ENCODE measurements at regions not wholly inside any gene's neighbourhood (a gene's known extent, or its start where the extent isn't known, plus 50 kb on each side); places are given as distances from the start of the nearest gene placed in this dataset.
A peak's percentile ranks its signal among the peaks of the same experiment; 100 is the strongest.

DNA sequence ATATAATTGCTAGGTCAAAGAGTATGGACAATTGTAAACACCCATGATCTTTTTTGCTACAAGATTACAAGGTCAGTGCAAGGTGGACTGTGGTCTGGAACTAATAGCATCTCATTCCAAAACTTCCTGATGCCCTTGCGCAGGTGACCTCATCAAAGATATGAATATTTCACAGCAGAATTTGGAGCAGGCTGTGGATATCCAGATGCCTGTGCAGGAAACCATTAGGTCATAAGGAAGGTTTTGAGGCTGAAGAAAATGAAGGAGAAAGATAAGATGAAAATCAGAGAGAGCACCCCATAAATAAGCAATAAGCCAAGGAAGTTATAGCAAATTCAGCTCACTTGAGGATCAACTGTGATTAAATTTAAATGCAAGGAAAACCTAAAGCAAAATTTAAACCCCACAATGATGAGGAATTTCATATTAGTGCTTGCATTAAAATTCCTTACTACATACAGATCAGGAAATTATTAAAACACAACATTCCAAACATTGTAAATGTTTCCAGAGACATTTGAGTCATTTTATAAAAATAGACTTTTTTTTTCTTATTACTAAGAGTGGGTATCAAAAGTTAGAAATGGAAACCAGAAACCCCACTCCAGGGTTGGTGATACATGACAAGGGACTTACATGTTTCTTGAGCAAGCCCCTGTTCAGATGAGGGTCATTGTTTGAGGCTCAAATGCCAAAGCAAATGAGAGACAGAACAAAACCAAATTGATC lies 100.7 kb upstream of the FAM9C start:
- peaks cover 4% of the 10 kb centered on the region for H3K4me1 Mint-ChIP-seq (ENCODE audit: low read depth)
- no peak overlapping the region for H3K4me3 Mint-ChIP-seq
- H3K36me3 Mint-ChIP-seq (ENCODE audit: insufficient read depth in 2 of 2) = peaks cover 3 to 11% of the 10 kb centered on the region in 2 donors
- peaks cover 1 to 8% of the 10 kb centered on the region in 2 donors for H3K9me3 Mint-ChIP-seq
- H3K27ac Mint-ChIP-seq = no peak overlapping the region
- no peak for ATAC-seq (replicated peaks in 1 of 2)
- H3K27me3 Mint-ChIP-seq (ENCODE audit: low read depth) = peaks cover 6% of the 10 kb centered on the region
- DNase-seq = no peak

DNA sequence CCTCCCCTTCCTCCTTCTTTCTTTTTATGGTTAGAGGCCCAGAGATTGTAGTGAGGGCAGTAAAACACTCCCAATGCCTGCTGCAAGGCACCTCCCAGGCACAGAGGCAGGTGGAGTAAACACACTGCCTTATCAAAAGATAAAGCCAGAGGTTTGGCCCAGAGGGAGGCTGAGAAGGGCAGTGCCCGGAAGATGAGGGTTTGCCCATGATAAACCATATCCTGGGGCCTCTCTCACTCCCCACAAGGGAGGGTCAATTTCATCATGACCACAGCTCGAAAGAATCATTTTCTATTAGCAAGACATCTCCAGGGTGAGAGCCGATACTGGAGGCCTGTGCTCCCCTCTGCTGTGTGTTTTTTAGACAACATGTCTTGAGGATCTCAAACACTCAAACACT lies 98.5 kb upstream of the FAM9C start:
- no peak overlapping the region for H3K4me3 Mint-ChIP-seq
- peaks cover 4% of the 10 kb centered on the region for H3K4me1 Mint-ChIP-seq (ENCODE audit: low read depth)
- ATAC-seq (replicated peaks in 1 of 2) (no peak), DNase-seq (no peak)
- peaks cover 6% of the 10 kb centered on the region for H3K27me3 Mint-ChIP-seq (ENCODE audit: low read depth)
- no peak overlapping the region for H3K27ac Mint-ChIP-seq
- H3K9me3 Mint-ChIP-seq = peaks cover 1 to 8% of the 10 kb centered on the region in 2 donors
- peaks cover 3 to 13% of the 10 kb centered on the region in 2 donors for H3K36me3 Mint-ChIP-seq (ENCODE audit: insufficient read depth in 2 of 2)

DNA sequence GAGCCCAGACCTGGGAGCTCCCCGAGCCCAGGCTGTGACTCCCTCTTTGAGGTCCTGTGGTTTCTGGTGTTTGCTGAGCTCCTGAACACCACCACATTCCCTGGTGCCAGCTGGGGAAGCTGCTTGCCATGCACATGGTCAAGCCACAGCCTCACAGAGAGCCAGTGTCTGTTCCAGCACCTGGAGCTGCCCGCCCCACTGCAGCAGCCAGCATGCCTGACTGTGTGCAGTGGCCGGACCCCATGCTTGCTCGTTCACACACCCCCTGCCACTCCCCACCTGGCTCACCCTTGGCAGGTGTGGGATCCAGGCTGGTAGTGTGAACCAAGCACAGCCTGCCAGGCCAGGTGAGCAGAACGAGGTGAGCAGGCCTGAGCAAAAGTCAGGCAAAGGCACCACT lies 95.6 kb upstream of the FAM9C start:
- Mint-ChIP-seq H3K27me3 (ENCODE audit: low read depth) (peaks cover 5% of the 10 kb centered on the region), H3K9me3 (peaks cover 1 to 4% of the 10 kb centered on the region in 2 donors), H3K4me3 (no peak overlapping the region), H3K36me3 (ENCODE audit: insufficient read depth in 2 of 2) (peaks cover 0 to 7% of the 10 kb centered on the region in 2 donors), H3K27ac (no peak overlapping the region), H3K4me1 (ENCODE audit: low read depth) (peaks cover 4% of the 10 kb centered on the region)
- no peak for ATAC-seq (replicated peaks in 1 of 2)
- DNase-seq = no peak

DNA sequence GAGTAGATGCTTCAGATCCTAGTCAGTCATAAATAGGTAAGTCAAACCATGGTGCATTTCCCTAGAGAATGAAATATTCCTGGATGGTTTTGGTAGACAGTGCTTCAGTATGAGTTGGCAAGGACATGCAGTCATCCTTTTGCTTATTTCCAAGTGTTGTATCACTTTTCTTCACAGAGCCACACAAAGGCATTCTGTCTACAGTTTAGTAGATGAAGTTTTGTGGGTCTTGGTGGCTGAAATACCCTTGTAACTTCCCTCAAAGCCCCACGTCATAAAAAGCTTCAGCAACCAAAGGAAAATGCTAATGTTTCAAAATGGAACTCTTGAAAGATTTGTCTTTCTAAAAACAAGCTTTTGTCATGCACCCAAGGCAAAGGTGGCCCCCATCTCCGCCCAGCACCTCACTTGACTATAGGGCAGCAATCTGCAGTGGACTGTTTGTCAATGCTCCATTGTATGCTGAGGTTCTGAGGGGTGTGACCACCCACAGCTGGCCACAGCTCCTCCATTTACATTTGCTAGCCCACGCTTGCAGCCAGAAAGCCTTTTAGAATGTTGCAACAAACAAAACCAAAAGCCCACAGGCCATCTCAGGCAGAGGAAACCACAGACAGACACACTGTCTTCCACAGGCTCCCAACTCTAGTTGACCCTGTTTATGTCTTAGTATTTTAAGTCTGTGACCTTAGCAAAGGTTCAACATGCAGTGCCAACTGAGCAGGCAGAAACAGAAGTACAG lies 87.1 kb upstream of the FAM9C start:
- DNase-seq = peak in 1 of 2 donors; percentile 2
- H3K4me1 Mint-ChIP-seq (ENCODE audit: low read depth) = peaks cover 13% of the 10 kb centered on the region
- H3K27me3 Mint-ChIP-seq (ENCODE audit: low read depth) = peaks cover 18% of the 10 kb centered on the region
- peaks cover 0 to 1% of the 10 kb centered on the region in 2 donors for H3K9me3 Mint-ChIP-seq
- peak overlapping the region; percentile 16 to 36 for H3K4me3 Mint-ChIP-seq
- no peak overlapping the region for H3K27ac Mint-ChIP-seq
- peaks cover 0 to 4% of the 10 kb centered on the region in 2 donors for H3K36me3 Mint-ChIP-seq (ENCODE audit: insufficient read depth in 2 of 2)
- peak in 1 of 2 donors; percentile 60 for ATAC-seq (replicated peaks in 1 of 2)

DNA sequence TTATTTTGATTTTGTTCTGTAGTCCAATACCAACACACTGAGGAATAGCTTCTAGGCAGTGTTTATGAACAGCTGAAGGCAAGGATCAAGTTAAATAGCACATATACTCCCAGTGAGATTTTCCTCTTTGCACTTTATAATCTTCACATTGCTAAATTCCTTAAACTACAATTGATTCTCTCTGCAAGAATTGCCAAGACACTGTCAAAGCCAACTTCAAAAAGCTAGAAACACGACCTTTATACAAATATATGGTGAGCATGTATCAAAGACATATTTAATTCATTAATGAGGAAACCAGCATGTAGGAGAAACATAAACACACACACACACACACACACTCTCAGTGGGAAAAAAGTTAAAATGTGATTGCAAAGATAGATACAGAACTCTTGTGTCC lies 86.4 kb upstream of the FAM9C start:
- peaks cover 14% of the 10 kb centered on the region for H3K4me1 Mint-ChIP-seq (ENCODE audit: low read depth)
- peaks cover 19% of the 10 kb centered on the region for H3K27me3 Mint-ChIP-seq (ENCODE audit: low read depth)
- DNase-seq (no peak), ATAC-seq (replicated peaks in 1 of 2) (no peak)
- H3K36me3 Mint-ChIP-seq (ENCODE audit: insufficient read depth in 2 of 2) = peaks cover 0 to 4% of the 10 kb centered on the region in 2 donors
- H3K9me3 Mint-ChIP-seq = peaks cover 0 to 1% of the 10 kb centered on the region in 2 donors
- H3K27ac Mint-ChIP-seq = no peak overlapping the region
- H3K4me3 Mint-ChIP-seq = no peak overlapping the region

DNA sequence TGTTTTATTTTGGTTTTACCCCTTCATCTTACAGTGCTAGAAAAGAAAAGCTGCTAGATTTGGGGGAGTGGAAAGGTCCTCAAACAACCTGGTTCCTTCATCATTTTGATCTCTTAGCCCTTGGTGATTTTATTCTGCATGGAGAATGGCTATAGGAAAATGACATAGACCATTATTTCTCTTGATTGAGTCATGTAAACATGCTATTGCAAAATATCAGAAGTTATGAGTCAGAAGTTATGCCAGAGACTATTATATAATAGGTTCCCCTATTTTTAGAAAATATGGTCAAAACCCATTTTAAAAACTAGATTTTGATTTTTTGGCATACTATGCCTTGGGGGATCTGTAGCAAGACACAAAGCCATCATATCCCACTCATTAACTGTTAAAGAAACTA lies 83.7 kb upstream of the FAM9C start:
- Mint-ChIP-seq H3K27ac (no peak overlapping the region), H3K9me3 (no peaks in the 10 kb centered on the region), H3K36me3 (ENCODE audit: insufficient read depth in 2 of 2) (no peaks in the 10 kb centered on the region), H3K4me1 (ENCODE audit: low read depth) (peaks cover 38% of the 10 kb centered on the region), H3K4me3 (no peak overlapping the region), H3K27me3 (ENCODE audit: low read depth) (peaks cover 14% of the 10 kb centered on the region)
- ATAC-seq (replicated peaks in 1 of 2) (peak in 1 of 2 donors; percentile 44), DNase-seq (no peak)

DNA sequence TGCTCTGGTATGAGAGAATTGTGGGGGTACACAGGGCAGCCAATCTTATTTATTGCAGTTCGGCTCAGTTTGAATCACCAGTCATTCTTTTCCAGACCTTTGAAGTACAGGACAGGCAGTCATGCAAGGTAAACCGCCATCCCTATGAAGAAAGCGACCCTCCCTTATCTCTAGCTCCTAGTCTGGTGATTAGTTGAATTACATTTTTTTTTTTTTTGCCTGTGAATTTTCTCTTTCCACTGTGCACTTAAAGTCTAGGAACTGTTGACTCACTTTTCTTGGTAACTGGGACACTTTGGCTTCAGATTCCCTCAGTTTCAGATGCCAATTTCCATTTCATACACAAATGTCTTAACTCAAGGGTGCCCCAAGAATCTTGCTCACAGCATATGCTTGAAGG lies 82.4 kb upstream of the FAM9C start:
- H3K27me3 Mint-ChIP-seq (ENCODE audit: low read depth) = peaks cover 18% of the 10 kb centered on the region
- DNase-seq (no peak), ATAC-seq (replicated peaks in 1 of 2) (no peak)
- H3K27ac Mint-ChIP-seq = peak overlapping the region; percentile 73
- no peaks in the 10 kb centered on the region for H3K36me3 Mint-ChIP-seq (ENCODE audit: insufficient read depth in 2 of 2)
- no peaks in the 10 kb centered on the region for H3K9me3 Mint-ChIP-seq
- H3K4me1 Mint-ChIP-seq (ENCODE audit: low read depth) = peaks cover 49% of the 10 kb centered on the region
- no peak overlapping the region for H3K4me3 Mint-ChIP-seq

DNA sequence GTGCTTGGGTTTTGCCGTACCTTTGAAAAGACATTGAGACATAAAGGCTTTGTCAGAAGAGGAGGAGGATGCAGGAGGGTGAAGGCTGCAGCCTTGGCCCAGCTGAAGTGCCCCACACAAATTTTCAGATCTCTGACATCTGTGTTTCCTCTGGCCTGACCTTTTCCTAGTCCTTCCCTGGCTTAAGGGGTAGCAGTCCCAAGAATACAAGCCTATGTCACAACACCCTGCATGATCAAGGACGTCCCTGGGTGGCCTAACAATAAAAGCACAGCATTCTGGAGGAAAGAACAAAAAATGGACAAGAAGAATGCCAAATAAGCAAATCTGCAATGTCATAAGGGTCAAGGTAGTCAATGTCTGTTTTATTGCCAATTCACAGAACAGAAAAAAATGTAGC lies 80.8 kb upstream of the FAM9C start:
- Mint-ChIP-seq H3K9me3 (no peaks in the 10 kb centered on the region), H3K36me3 (ENCODE audit: insufficient read depth in 2 of 2) (no peaks in the 10 kb centered on the region), H3K4me1 (ENCODE audit: low read depth) (peaks cover 49% of the 10 kb centered on the region), H3K4me3 (no peak overlapping the region), H3K27ac (no peak overlapping the region), H3K27me3 (ENCODE audit: low read depth) (peaks cover 28% of the 10 kb centered on the region)
- no peak for ATAC-seq (replicated peaks in 1 of 2)
- DNase-seq = no peak

GRCh38 chrX:13123857-13124345 lies 79.5 kb upstream of the FAM9C start:
- H3K9me3 Mint-ChIP-seq = peaks cover 0 to 1% of the 10 kb centered on the region in 2 donors
- peak; percentile 29 to 54 for ATAC-seq (replicated peaks in 1 of 2)
- H3K4me3 Mint-ChIP-seq = peak overlapping the region; percentile 48 to 75
- H3K27ac Mint-ChIP-seq = peak overlapping the region; percentile 94
- peaks cover 49% of the 10 kb centered on the region for H3K4me1 Mint-ChIP-seq (ENCODE audit: low read depth)
- DNase-seq = no peak
- H3K27me3 Mint-ChIP-seq (ENCODE audit: low read depth) = peaks cover 37% of the 10 kb centered on the region
- H3K36me3 Mint-ChIP-seq (ENCODE audit: insufficient read depth in 2 of 2) = no peaks in the 10 kb centered on the region

- ATAC-seq (replicated peaks in 1 of 2) = peak in 1 of 2 donors; percentile 21
- peaks cover 0 to 1% of the 10 kb centered on the region in 2 donors for H3K9me3 Mint-ChIP-seq
- DNase-seq = no peak
- peaks cover 49% of the 10 kb centered on the region for H3K4me1 Mint-ChIP-seq (ENCODE audit: low read depth)
- H3K27ac Mint-ChIP-seq = peak overlapping the region; percentile 94
- no peaks in the 10 kb centered on the region for H3K36me3 Mint-ChIP-seq (ENCODE audit: insufficient read depth in 2 of 2)
- H3K27me3 Mint-ChIP-seq (ENCODE audit: low read depth) = peaks cover 37% of the 10 kb centered on the region
- H3K4me3 Mint-ChIP-seq = peak overlapping the region; percentile 48 to 75
Measured at GRCh38 chrX:13123247-13123856, 78.9 kb upstream of the FAM9C start.

- no peak for ATAC-seq (replicated peaks in 1 of 2)
- no peak for DNase-seq
- H3K4me1 Mint-ChIP-seq (ENCODE audit: low read depth) = peaks cover 35% of the 10 kb centered on the region
- H3K4me3 Mint-ChIP-seq = no peak overlapping the region
- H3K36me3 Mint-ChIP-seq (ENCODE audit: insufficient read depth in 2 of 2) = peaks cover 0 to 9% of the 10 kb centered on the region in 2 donors
- H3K9me3 Mint-ChIP-seq = peaks cover 3 to 8% of the 10 kb centered on the region in 2 donors
- peaks cover 45% of the 10 kb centered on the region for H3K27me3 Mint-ChIP-seq (ENCODE audit: low read depth)
- H3K27ac Mint-ChIP-seq = no peak overlapping the region
Measured at GRCh38 chrX:13121020-13121555, 76.7 kb upstream of the FAM9C start.

- DNase-seq (no peak), ATAC-seq (replicated peaks in 1 of 2) (no peak)
- peaks cover 30% of the 10 kb centered on the region for H3K4me1 Mint-ChIP-seq (ENCODE audit: low read depth)
- H3K9me3 Mint-ChIP-seq = peaks cover 3 to 8% of the 10 kb centered on the region in 2 donors
- H3K27me3 Mint-ChIP-seq (ENCODE audit: low read depth) = peaks cover 50% of the 10 kb centered on the region
- H3K27ac Mint-ChIP-seq = no peak overlapping the region
- H3K4me3 Mint-ChIP-seq = no peak overlapping the region
- peaks cover 0 to 9% of the 10 kb centered on the region in 2 donors for H3K36me3 Mint-ChIP-seq (ENCODE audit: insufficient read depth in 2 of 2)
Measured at GRCh38 chrX:13120017-13120416, 75.6 kb upstream of the FAM9C start.

- no peak overlapping the region for H3K4me3 Mint-ChIP-seq
- peaks cover 24% of the 10 kb centered on the region for H3K4me1 Mint-ChIP-seq (ENCODE audit: low read depth)
- H3K36me3 Mint-ChIP-seq (ENCODE audit: insufficient read depth in 2 of 2) = peaks cover 0 to 9% of the 10 kb centered on the region in 2 donors
- H3K27ac Mint-ChIP-seq = no peak overlapping the region
- no peak for DNase-seq
- peaks cover 3 to 8% of the 10 kb centered on the region in 2 donors for H3K9me3 Mint-ChIP-seq
- peaks cover 56% of the 10 kb centered on the region for H3K27me3 Mint-ChIP-seq (ENCODE audit: low read depth)
- ATAC-seq (replicated peaks in 1 of 2) = no peak
Measured at GRCh38 chrX:13119386-13119785, 75.0 kb upstream of the FAM9C start.
